Epithelial cell of prostate (primary cell): ENCODE measurements at regions not wholly inside any gene's neighbourhood (a gene's known extent, or its start where the extent isn't known, plus 50 kb on each side); places are given as distances from the start of the nearest gene placed in this dataset.
"Not testable (repeated sequence)": the region's sequence is repeated elsewhere in the genome, so short reads cannot be mapped to it uniquely, and the experiment has no call there.

Experiments
- DNase-seq: peaks from one replicate; pipeline ENCODE4 v3.0.0-alpha.2; 2011; ENCODE audit warnings: low read depth, low spot score
- H3K27ac ChIP-seq: fragments of 450-650 bp; 2 replicates; pipeline ENCODE4 v1.5.1; 2017; ENCODE audit warnings: mild to moderate bottlenecking

- H3K27ac ChIP-seq: no peak overlapping the region
- no peak for DNase-seq
Measured at GRCh38 chr11:44475114-44475686, 90.3 kb upstream of the CD82 start.

- H3K27ac ChIP-seq, DNase-seq: not testable (repeated sequence)
Measured at GRCh38 chr11:44482338-44482737, 83.1 kb upstream of the CD82 start.

- no peak overlapping the region for H3K27ac ChIP-seq
- DNase-seq: no peak
Measured at GRCh38 chr11:44483919-44484610, 81.4 kb upstream of the CD82 start.

- H3K27ac ChIP-seq: no peak overlapping the region
- no peak for DNase-seq
Measured at GRCh38 chr11:44488165-44488965, 77.1 kb upstream of the CD82 start.

GRCh38 chr11:44493383-44493782, 72.1 kb upstream of the CD82 start:
- H3K27ac ChIP-seq: no peak overlapping the region
- no peak for DNase-seq

- H3K27ac ChIP-seq: no peak overlapping the region
- DNase-seq: no peak
Measured at GRCh38 chr11:44493930-44494329, 71.5 kb upstream of the CD82 start.

- DNase-seq: no peak
- no peak overlapping the region for H3K27ac ChIP-seq
Measured at GRCh38 chr11:44494785-44495184, 70.7 kb upstream of the CD82 start.

GRCh38 chr11:44496391-44496790, 69.1 kb upstream of the CD82 start:
- H3K27ac ChIP-seq: no peak overlapping the region
- DNase-seq: no peak

GRCh38 chr11:44498089-44498871, 67.2 kb upstream of the CD82 start:
- H3K27ac ChIP-seq: no peak overlapping the region
- DNase-seq: no peak

- DNase-seq: no peak
- H3K27ac ChIP-seq: no peak overlapping the region
Measured at GRCh38 chr11:44502506-44502905, 63.0 kb upstream of the CD82 start.

- no peak overlapping the region for H3K27ac ChIP-seq
- no peak for DNase-seq
Measured at GRCh38 chr11:44505581-44506054, 59.8 kb upstream of the CD82 start.

- no peak for DNase-seq
- no peak overlapping the region for H3K27ac ChIP-seq
Measured at GRCh38 chr11:44506375-44507016, 59.0 kb upstream of the CD82 start.

GRCh38 chr11:44507491-44507890, 58.0 kb upstream of the CD82 start:
- H3K27ac ChIP-seq: no peak overlapping the region
- no peak for DNase-seq

- H3K27ac ChIP-seq: no peak overlapping the region
- DNase-seq: no peak
Measured at GRCh38 chr11:44507896-44508445, 57.5 kb upstream of the CD82 start.

- no peak overlapping the region for H3K27ac ChIP-seq
- no peak for DNase-seq
Measured at GRCh38 chr11:44509296-44509695, 56.2 kb upstream of the CD82 start.

- no peak overlapping the region for H3K27ac ChIP-seq
Measured at GRCh38 chr11:44510372-44510771, 55.1 kb upstream of the CD82 start.

GRCh38 chr11:44512818-44513217, 52.6 kb upstream of the CD82 start:
- no peak for DNase-seq
- H3K27ac ChIP-seq: no peak overlapping the region

More at GRCh38 chr11:44510372-44510771, 55.1 kb upstream of the CD82 start:
- no peak for DNase-seq

GRCh38 chr11:44515048-44515447, 50.4 kb upstream of the CD82 start:
- DNase-seq: no peak
- no peak overlapping the region for H3K27ac ChIP-seq
